HG03469 (cell line): ENCODE measurements at regions not wholly inside any gene's neighbourhood (a gene's known extent, or its start where the extent isn't known, plus 50 kb on each side); places are given as distances from the start of the nearest gene placed in this dataset.
A peak's percentile ranks its signal among the peaks of the same experiment; 100 is the strongest.
"Not testable (repeated sequence)": the region's sequence is repeated elsewhere in the genome, so short reads cannot be mapped to it uniquely, and the experiment has no call there.

Experiments used
- ATAC-seq: cut with Tn5 transposase; IDR thresholded peaks from one replicate; pipeline ENCODE4 v1.9.1; 2021; ENCODE audit warnings: mild to moderate bottlenecking, moderate library complexity, moderate number of reproducible peaks; ENCODE audit not compliant: unreplicated experiment

- no peak for ATAC-seq
Observed at GRCh38 chr10:63003816-63004453, 129.2 kb upstream of the NRBF2 start.

DNA sequence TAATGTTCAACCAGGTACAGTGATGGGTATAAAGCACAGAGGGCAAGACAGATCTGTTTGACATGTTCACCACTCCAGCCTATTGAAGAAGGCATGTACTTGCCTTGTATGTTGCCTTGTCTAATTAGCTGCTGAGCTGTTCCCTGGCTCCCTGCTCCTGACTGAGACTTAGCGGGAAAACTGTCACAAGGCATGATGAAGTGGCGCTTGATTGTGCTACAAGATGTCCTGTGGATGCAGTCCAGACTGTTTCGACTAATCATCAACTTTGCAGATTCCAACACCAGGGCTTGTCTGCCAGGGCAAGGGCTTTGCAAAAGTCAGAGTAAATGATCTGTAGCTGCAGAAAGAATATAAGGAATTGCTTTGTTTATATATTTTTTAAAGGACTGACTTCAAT, 136.2 kb upstream of the NRBF2 start:
- no peak for ATAC-seq

- ATAC-seq, result no peak
Observed at GRCh38 chr10:62996516-62996915, 136.6 kb upstream of the NRBF2 start.

DNA sequence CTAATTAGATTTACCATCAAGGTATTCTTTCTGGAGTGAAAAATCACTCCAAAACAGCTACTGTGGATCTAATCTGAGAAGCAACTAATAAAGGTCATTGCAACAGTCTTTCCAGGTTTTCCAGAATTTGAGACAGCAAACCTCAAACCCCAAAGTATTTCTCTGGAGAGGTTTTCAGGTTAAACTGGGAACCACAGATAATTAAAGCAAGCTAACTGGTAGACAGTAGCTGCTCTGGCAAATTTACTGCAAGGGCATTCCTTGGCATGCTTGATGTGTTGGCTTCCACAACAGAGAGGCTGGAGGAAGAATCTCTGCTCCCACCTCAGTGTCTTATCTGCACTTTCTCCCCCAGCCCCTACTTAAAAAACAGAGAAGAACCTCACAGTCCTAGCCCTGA, 140.0 kb upstream of the NRBF2 start:
- ATAC-seq, result no peak

DNA sequence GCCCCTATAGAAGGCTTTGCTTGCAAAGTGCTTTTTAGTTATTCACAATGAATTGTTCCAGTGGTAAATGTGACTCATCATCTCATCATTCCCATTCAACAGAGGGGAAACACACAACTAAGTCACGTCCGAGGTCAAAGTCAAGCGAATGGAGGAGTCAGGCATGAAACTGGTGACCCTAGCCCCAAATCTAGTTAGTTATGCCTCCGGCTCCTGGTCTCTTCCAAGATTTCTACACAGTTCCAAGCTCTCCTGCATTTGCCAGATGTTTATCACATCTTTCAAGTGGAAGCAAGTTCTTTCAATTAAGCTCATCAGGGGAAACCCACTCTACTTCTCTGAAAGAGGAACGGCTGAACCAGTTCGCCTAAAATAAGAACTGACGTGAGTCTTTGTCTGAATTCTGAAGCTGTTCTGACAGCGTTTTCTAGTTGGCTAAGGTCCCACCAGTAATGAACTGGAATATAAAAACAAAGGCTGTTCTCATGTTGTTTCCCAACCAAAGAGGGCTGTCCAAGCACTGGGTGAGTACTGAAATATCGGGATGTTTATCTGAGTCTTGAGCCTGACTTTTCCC, 140.9 kb upstream of the NRBF2 start:
- ATAC-seq, result peak; percentile 43

- ATAC-seq, result no peak
Observed at GRCh38 chr10:62990126-62990525, 143.0 kb upstream of the NRBF2 start.

- no peak for ATAC-seq
Observed at GRCh38 chr10:62985807-62986600, 147.1 kb upstream of the NRBF2 start.

GRCh38 chr10:62981096-62981495, 152.0 kb upstream of the NRBF2 start:
- ATAC-seq, result no peak

DNA sequence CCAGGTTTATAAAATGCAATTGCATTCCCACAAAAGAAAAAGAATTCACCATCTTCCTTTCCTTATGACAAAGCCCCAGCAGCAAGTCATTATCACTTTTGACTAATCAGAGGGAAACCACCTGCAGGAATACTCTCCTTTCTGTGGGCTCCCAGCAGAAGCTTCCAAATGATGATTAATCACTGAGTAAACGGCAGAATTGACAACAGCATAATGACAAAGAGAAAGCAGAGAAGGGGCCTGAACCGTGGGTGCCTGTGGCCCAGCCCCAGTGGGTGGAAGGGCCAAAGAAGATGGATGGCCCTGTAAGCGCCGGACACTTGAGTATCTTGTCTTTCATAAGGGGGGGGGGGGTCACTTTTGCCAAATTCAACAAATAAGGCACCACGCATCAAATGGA, 152.4 kb upstream of the NRBF2 start:
- no peak for ATAC-seq

DNA sequence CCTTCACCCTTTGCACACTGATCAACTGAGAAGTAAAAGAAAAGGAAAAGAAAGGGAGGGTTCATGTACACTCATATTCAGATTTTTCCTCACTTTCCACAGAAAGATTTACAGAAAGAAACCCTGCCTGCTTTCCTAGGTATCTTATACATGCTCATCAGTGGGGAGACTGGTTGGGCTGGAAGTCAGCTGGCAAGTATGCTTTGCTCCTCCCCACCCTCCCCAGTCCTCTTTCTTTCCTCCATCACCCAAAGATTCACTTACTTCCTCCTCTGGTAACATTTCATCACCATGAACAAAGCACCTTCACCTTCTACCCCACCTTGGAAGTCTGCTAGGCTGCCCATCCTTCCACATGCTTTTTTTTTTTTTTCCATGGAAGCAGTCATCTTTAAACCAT, 153.2 kb upstream of the NRBF2 start:
- ATAC-seq, result no peak

DNA sequence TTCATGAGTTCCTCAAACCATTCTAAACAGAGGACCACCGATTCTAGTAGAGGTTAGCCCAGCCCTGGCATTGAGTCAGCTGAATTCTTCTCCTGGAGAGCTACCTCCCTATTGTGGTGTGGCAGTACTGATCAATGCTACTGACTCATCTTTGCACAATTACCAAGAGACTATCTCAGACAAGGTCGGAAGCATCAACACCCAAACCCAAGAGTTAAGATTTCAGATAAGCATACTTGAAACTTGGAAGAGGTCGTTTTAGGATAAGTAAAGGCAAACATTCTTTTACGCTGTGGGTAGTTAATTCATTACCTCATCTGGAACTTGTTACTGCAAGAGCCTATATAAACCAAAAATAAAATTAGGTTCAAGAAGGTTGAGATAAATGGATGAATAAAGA, 154.6 kb upstream of the NRBF2 start:
- no peak for ATAC-seq

DNA sequence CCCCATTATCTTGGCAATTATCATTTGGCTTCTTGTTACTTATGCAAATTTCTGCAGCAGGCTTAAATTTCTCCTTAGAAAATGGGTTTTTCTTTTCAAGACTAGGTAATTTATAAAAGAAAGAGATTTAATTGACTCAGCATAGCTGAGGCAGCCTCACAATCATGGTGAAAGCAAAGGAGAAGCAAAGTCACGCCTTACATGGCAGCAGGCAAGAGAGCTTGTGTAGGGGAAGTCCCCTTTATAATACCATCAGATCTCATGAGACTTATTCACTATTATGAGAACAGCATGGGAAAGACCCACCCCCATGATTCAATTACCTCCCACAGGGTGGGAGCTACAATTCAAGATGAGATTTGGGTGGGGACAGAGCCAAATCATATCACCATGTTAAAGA, 158.3 kb upstream of the NRBF2 start:
- not testable (repeated sequence) for ATAC-seq

- no peak for ATAC-seq
Observed at GRCh38 chr10:62972103-62972502, 155.9 kb upstream of the EGR2 start.

DNA sequence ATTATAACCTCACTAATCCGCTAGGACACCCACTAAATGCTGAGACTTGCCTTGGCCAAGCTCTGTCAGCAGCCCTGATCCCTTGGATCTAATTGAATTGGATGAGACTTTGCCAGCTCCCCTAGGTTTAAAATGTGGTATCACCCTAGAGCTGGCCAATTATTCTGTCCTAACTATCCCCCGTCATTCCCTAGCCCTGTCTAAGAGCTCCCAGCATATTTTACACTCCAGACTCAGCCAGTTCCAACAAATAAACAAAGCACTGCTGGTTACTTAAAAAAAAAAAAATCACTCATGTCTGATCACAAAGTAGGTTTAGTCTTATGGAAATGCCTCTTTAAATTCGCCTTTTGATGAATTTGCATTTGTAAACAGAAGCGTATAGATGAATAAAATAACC, 147.9 kb upstream of the EGR2 start:
- no peak for ATAC-seq

DNA sequence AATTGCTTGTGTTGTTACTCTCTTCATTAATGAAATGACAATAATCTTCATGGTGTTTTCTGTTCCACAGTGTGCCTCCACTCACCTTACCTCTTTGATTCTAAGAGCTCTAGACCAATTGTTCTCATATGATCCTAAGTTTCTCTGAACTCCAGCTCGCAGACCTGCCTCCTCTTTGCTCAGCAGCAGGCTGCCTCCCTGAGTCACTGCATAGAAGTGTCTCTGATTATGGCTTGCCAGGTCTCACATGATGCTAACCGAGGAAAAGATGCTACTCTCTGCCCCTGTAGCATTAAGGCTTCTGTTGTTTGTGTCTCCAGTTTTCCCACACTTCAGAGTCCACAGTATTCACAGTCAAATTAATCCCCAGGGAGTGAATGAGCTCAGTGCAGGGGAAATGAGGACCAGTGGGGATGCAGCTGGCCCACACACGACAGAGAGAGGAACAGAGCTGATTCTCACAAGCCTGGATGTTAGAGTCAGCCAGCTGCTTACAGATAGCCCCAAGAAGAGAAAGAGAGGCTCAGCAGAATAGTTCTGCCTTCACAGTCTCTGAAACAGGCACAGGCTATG, 145.9 kb upstream of the EGR2 start:
- ATAC-seq, result no peak

DNA sequence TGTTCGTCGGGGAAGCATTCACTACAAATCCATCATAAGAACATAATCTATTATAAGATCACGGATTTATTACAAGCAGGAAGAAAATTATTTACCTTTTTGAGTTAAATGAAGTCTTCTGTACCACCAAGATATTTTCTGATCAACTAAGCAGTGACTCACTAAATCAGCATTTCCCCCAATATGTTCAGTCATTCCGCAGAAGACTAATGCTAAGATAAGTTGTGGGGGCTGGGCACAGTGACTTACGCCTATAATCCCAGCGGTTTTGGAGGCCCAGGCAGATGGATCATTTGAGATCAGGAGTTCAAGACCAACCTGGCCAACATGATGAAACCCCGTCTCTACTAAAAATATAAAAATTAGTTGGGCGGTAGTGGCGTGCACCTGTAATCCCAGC, 144.2 kb upstream of the EGR2 start:
- ATAC-seq, result no peak

DNA sequence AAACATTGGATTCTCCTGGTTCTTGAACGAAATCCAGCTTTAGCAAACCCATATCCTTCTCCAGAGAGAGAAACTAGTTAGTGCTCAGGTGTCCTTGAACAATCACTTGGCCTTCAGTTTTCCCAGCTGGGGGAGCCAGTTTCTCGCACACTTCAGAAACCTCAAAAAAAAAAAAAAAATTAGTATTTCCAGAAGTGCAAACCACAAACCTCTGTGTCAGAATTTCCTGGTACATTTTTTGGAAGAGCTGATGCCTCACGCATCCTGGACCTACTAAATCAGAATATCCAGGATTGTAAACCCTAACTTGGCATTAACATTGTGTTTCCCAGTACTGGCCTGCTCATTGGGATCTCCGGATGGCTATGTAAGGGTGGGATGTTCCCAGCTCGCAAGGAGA, 143.4 kb upstream of the EGR2 start:
- ATAC-seq, result no peak

GRCh38 chr10:62958980-62959379, 142.8 kb upstream of the EGR2 start:
- ATAC-seq, result no peak

- ATAC-seq, result no peak
Observed at GRCh38 chr10:62946278-62946677, 130.1 kb upstream of the EGR2 start.

- no peak for ATAC-seq
Observed at GRCh38 chr10:62939698-62940097, 123.5 kb upstream of the EGR2 start.

GRCh38 chr10:62938672-62939071, 122.5 kb upstream of the EGR2 start:
- no peak for ATAC-seq

- ATAC-seq, result no peak
Observed at GRCh38 chr10:62937674-62938073, 121.5 kb upstream of the EGR2 start.
